ENCODE measurements at regions not wholly inside any gene's neighbourhood (a gene's known extent, or its start where the extent isn't known, plus 50 kb on each side); places are given as distances from the start of the nearest gene placed in this dataset.
"Not testable (repeated sequence)": the region's sequence is repeated elsewhere in the genome, so short reads cannot be mapped to it uniquely, and the experiment has no call there.

DNA sequence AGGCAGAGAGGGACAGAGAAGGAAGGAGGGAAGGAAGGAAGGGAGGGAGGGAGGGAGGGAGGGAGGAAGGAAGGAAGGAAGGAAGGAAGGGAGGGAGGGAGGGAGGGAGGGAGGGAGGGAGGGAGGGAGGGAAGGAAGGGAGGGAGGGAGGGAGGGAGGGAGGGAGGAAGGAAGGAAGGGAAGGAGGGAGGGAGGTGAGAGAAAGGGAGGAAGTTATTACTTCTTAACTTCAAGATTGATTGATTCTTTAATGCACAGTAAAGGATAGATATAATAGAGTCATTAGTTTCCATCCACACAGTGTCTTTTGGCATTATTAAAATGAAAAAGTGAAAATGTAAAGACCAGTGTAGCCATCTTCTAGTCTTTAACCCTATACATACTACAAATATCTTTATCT lies 682.9 kb downstream of the ZEB2 start:
- not testable (repeated sequence) for DNase-seq

DNA sequence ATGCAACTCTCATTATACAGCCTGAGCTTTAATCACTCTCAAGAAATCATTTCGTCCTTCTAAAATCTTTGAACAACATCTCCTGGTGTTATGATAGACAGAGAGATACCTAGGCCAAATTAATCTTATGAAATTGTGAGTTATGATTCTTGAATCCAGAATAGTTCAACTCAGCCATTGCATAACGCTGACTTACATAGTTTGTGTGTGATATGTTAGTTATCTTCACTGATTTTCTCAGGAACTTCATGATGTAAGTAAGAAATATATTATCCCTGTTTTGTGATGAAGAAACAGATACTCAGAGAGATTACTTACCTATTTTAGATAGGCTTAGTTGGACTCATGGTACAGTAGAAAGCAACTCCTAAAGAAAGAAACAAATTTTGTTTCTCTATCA lies 684.4 kb downstream of the ZEB2 start:
- DNase-seq = no peak

DNA sequence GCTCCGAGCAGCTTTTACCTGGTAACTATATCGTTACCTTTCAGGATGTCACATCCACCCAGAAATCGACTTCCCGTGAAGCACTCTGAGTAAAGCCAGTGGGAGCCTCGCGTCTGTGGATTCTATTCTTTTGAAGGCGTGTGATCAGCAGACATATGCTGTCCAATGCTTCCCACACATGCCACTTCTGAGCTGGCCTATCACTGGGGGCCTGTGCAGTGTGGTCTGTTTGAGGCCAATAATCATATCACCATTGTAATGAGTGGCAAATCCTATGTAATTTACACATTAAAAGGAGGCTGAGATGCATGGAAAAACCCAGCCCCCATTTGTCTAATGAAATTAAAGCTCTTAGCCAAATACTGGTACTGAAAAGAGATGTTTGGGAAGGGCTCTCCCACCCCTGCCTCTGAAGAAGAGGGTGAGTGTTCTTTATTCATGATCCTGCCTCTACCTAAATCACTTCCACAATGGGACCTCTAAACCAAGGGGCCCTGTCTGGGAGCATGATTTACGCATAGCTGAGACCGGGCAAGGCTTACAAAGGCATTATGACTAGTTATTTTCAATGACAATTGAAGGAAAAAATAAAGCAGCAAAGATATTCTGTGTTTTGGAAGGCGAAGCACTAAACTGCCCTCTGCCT lies 686.8 kb downstream of the ZEB2 start:
- no peak for DNase-seq

DNA sequence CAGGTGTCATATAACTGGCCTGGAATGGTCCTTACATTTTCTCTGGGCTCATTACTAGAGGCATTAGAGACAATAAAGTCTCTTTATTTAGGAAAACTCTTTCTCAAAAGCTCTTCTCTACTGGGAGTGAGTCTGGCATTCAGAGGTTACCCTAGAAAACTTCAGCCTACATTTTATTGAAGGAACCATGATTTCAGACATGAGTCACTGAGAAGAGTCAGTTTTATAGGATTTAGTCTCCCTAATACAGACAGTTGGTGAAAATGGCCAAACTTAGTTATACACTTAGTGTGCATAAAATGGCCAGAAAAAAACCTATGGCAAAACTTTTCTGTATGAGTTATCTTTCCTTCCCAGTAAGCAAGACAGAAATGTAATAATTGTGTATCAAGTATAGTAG lies 689.4 kb downstream of the ZEB2 start:
- no peak for DNase-seq

DNA sequence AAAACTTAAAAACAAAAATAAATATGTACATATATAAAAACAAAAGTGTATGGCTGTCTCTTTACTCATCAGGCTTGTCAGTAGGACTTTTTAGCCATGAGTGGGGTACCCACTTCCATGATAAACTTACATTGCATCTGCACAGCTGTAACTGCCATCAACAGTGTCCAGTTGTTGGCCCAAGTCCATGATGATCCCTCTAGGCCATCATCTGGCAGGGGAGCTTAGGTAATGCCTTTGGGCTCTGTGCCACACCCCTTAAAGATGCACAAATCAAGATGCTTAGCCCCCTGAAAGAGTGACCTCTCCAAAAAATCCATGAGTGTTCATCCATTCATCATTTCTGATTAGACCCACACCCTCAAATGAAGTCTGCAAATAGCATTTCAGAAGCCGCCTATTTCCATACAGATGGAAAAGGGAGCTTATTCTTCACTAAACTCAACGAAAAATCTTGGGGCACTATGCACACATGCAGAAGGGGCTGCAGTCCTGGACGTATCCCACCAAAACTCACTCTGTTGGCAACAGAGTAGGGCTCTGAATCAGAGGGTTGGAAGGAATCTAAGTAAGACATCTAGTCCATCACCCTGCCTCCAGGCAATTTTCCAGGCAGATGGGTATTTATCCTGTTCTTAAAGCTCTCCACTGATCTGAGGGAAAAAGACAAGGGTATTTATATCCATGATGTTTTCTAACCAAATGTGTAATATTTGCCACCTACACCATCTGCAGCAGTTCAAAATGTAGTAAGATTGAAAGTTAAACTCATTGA lies 691.0 kb downstream of the ZEB2 start:
- DNase-seq = no peak

DNA sequence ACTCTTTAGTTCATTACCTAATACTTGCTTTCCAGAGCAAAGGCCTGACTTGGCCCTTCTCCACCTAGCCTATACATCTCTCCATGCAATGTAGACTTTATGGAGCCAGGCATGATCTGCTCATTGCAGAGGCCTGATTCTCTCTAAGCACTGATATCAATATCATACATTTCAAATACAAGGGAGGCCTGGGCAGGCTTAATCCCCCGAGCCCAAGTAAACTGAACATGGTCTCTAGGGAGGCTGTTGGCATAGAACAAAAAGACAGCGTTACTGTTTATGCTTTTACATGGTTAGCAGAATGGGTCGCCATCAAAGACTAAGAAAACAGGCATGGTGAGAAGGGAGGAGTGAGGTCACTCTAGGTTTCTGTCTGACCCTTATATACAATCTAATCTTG lies 695.1 kb downstream of the ZEB2 start:
- no peak for DNase-seq

DNA sequence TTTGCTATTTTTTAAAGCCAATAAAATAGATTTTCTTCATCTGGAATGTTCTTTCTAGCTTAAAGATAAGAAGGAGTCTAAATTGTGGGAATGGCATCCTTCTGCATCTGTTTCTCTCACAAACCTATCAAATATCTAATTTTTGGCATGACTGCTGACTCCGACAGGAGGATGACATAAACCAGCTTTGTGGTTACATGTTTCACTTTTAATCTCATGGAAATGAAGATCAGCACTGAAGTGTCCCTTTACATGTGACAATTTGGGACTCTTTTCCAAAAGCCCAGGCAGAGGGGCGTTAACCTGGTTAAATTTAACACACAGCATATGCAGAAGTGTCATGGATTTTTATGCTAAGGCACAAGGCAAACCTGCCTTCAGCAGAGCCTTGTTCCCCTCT lies 694.7 kb downstream of the ARHGAP15 start:
- DNase-seq = no peak

DNA sequence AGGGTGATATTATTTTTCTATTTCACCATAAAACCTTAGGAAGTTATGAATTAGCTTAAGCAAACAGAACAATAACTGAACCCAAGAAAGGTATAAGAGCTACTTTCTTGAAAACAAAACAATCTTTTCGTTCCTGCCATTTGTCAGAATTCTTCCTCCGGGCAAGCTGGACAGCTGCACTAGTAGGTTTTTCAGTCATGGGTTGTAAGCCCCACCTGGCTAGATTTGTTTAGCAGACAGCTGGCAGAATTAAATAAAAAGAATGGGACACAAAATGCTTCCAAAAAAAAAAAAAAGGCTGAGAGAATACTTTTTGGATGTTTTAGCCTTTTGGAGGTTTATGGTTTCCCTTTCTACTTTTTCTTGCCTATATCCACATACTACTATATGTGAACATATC lies 694.1 kb downstream of the ARHGAP15 start:
- DNase-seq = no peak

DNA sequence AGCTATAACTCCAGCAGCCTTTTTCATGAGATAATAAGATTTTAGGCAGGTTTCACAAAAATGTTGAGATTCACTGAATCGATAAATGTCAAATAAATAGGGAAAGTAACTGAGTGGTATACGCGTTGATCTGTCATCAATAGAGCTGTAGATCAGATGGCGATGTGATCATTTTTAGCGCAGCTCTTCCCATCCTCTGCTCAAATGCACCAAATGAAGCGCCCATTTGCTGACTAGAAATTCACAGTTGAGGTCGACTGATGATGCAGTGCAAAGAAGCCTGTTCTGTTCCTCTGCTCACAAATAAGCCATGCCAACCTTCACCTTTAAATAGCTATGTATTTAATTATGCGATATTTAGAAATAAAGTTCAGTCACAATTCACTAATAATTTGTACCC lies 693.5 kb downstream of the ARHGAP15 start:
- no peak for DNase-seq

DNA sequence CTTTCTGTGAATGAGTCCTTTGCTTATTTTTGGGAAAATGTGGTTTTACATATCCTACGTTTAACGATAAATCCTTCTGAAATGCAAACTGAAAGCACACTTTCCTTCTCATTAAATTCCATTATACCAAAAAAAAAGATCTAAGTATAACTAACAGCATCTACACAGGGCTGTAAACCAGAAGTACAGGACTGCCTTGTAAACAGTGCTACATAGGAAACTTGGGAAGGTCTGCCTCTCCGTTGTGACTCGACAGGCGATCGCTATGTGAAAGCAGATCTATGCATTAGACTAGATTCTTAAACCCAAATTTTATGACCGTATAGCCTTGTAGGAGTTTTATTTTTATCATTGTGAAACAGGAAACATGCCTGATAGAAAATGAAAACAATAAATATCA lies 690.5 kb downstream of the ARHGAP15 start:
- no peak for DNase-seq

DNA sequence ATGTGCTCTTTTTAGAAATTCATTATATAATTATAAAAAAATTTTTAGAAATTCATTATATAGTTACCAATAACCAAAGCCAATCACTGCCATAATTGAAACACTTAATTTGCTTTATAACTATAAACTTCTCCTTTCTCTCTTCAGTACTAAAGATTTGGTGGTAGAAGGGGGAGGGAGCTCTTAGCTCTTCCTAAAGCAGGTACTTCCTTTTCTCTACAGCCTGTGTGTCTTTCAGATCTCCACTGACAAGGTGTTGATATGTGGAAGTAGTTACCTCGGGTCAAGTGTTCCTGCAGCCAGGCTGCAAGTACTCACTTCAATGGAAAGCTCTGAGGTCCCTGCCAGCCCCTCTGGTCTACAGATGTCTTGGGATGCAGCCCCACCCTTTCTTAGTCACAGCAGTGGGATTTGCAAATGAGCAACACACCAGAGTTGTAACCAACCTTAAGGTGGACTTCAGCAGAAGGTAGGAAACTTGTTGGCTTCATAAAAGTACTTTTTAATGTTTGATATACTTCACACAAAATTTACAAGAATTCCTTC lies 690.0 kb downstream of the ARHGAP15 start:
- no peak for DNase-seq

Measured in islet precursor cell (in vitro differentiated cells).